ENCODE measurements at regions not wholly inside any gene's neighbourhood (a gene's known extent, or its start where the extent isn't known, plus 50 kb on each side); places are given as distances from the start of the nearest gene placed in this dataset.
"Not testable (repeated sequence)": the region's sequence is repeated elsewhere in the genome, so short reads cannot be mapped to it uniquely, and the experiment has no call there.

- Histone ChIP-seq H3K4me2 (ENCODE audit: low read length, poor library complexity, severe bottlenecking) (peak overlapping the region; percentile 81), H4K8ac (ENCODE audit: low read length) (no peak overlapping the region), H3K14ac (ENCODE audit: low read length in 2 of 2) (no peak overlapping the region), H3K18ac (ENCODE audit: low read depth in 1 of 2, low read length in 2 of 2) (peak overlapping the region in 1 of 2 experiments; percentile 38), H3K9ac (ENCODE audit: low read length) (peak overlapping the region; percentile 52), H2BK5ac (ENCODE audit: low read depth, low read length, poor library complexity, severe bottlenecking) (no peak overlapping the region), H3K36me3 (ENCODE audit: control insufficient read depth in 1 of 2, insufficient read depth in 2 of 2, low read depth in 1 of 2, low read length in 2 of 2) (no peaks in the 10 kb centered on the region), H3K23ac (ENCODE audit: low read length in 2 of 2) (no peak overlapping the region), H3K4me1 (ENCODE audit: control insufficient read depth, insufficient read depth, low read depth, low read length) (no peaks in the 10 kb centered on the region), H3K27ac (ENCODE audit: low read length, poor library complexity, severe bottlenecking) (peak overlapping the region; percentile 10), H4K91ac (ENCODE audit: low read length) (no peak overlapping the region), H2BK15ac (ENCODE audit: low read depth, poor library complexity, severe bottlenecking) (no peak overlapping the region), H2BK12ac (ENCODE audit: low read length in 2 of 2) (no peak overlapping the region), H2BK120ac (ENCODE audit: low read depth, low read length) (no peak overlapping the region), H3K9me3 (ENCODE audit: control insufficient read depth, low read length) (no peaks in the 10 kb centered on the region), H3K4me3 (ENCODE audit: insufficient read depth in 1 of 2, low read depth in 1 of 2, low read length in 2 of 2) (peak overlapping the region in 1 of 2 experiments; percentile 78), H2AK5ac (ENCODE audit: low read length, severe bottlenecking) (no peak overlapping the region), H3K27me3 (ENCODE audit: control insufficient read depth in 1 of 2, insufficient read depth in 1 of 2, low read length in 2 of 2) (peaks cover 20 to 26% of the 10 kb centered on the region in 2 experiments), H2AFZ (ENCODE audit: low read depth, low read length) (peak overlapping the region; percentile 81), H3K4ac (ENCODE audit: low read depth in 1 of 2, low read length in 2 of 2) (no peak overlapping the region), H3K79me1 (replicated peaks; ENCODE audit: low read length, poor library complexity, severe bottlenecking) (no peaks in the 10 kb centered on the region)
- DNase-seq = no peak
- 1% methylated on average over 7 of the region's 9 CpGs for WGBS
Observed at GRCh38 chr4:82284475-82284857, 89.3 kb downstream of the HNRNPD start.

- no peak overlapping the region for H4K8ac ChIP-seq (ENCODE audit: low read length)
- no peak overlapping the region for H2BK120ac ChIP-seq (ENCODE audit: low read depth, low read length)
- no peak overlapping the region for H3K18ac ChIP-seq (ENCODE audit: low read depth in 1 of 2, low read length in 2 of 2)
- no peak overlapping the region for H2BK12ac ChIP-seq (ENCODE audit: low read length in 2 of 2)
- H3K9ac ChIP-seq (ENCODE audit: low read length) = no peak overlapping the region
- no peak overlapping the region for H2BK5ac ChIP-seq (ENCODE audit: low read depth, low read length, poor library complexity, severe bottlenecking)
- H3K27ac ChIP-seq (ENCODE audit: low read length, poor library complexity, severe bottlenecking) = no peak overlapping the region
- H3K4ac ChIP-seq (ENCODE audit: low read depth in 1 of 2, low read length in 2 of 2) = no peak overlapping the region
- H2AK5ac ChIP-seq (ENCODE audit: low read length, severe bottlenecking) = no peak overlapping the region
- H3K14ac ChIP-seq (ENCODE audit: low read length in 2 of 2) = no peak overlapping the region
- WGBS = 75% methylated on average over 1 of the region's 2 CpGs
- DNase-seq = no peak
- no peak overlapping the region for H2AFZ ChIP-seq (ENCODE audit: low read depth, low read length)
- H3K27me3 ChIP-seq (ENCODE audit: control insufficient read depth in 1 of 2, insufficient read depth in 1 of 2, low read length in 2 of 2) = peaks cover 13 to 26% of the 10 kb centered on the region in 2 experiments
- H4K91ac ChIP-seq (ENCODE audit: low read length) = no peak overlapping the region
- no peaks in the 10 kb centered on the region for H3K36me3 ChIP-seq (ENCODE audit: control insufficient read depth in 1 of 2, insufficient read depth in 2 of 2, low read depth in 1 of 2, low read length in 2 of 2)
- no peak overlapping the region for H3K23ac ChIP-seq (ENCODE audit: low read length in 2 of 2)
- no peaks in the 10 kb centered on the region for H3K4me1 ChIP-seq (ENCODE audit: control insufficient read depth, insufficient read depth, low read depth, low read length)
- no peaks in the 10 kb centered on the region for H3K79me1 ChIP-seq (replicated peaks; ENCODE audit: low read length, poor library complexity, severe bottlenecking)
- H3K4me3 ChIP-seq (ENCODE audit: insufficient read depth in 1 of 2, low read depth in 1 of 2, low read length in 2 of 2) = no peak overlapping the region
- H3K4me2 ChIP-seq (ENCODE audit: low read length, poor library complexity, severe bottlenecking) = no peak overlapping the region
- no peak overlapping the region for H2BK15ac ChIP-seq (ENCODE audit: low read depth, poor library complexity, severe bottlenecking)
- no peaks in the 10 kb centered on the region for H3K9me3 ChIP-seq (ENCODE audit: control insufficient read depth, low read length)
Observed at GRCh38 chr4:82282875-82283274, 90.9 kb downstream of the HNRNPD start.

- H2AK5ac ChIP-seq (ENCODE audit: low read length, severe bottlenecking); H3K9me3 ChIP-seq (ENCODE audit: control insufficient read depth, low read length); H2AFZ ChIP-seq (ENCODE audit: low read depth, low read length); H2BK15ac ChIP-seq (ENCODE audit: low read depth, poor library complexity, severe bottlenecking); H3K4ac ChIP-seq (ENCODE audit: low read depth in 1 of 2, low read length in 2 of 2); H2BK5ac ChIP-seq (ENCODE audit: low read depth, low read length, poor library complexity, severe bottlenecking); H3K4me1 ChIP-seq (ENCODE audit: control insufficient read depth, insufficient read depth, low read depth, low read length); H3K79me1 ChIP-seq (replicated peaks; ENCODE audit: low read length, poor library complexity, severe bottlenecking); H3K27ac ChIP-seq (ENCODE audit: low read length, poor library complexity, severe bottlenecking); H2BK12ac ChIP-seq (ENCODE audit: low read length in 2 of 2); DNase-seq; H3K36me3 ChIP-seq (ENCODE audit: control insufficient read depth in 1 of 2, insufficient read depth in 2 of 2, low read depth in 1 of 2, low read length in 2 of 2); H3K4me3 ChIP-seq (ENCODE audit: insufficient read depth in 1 of 2, low read depth in 1 of 2, low read length in 2 of 2); H3K23ac ChIP-seq (ENCODE audit: low read length in 2 of 2); H3K9ac ChIP-seq (ENCODE audit: low read length); H4K8ac ChIP-seq (ENCODE audit: low read length); H3K14ac ChIP-seq (ENCODE audit: low read length in 2 of 2); H3K18ac ChIP-seq (ENCODE audit: low read depth in 1 of 2, low read length in 2 of 2); H4K91ac ChIP-seq (ENCODE audit: low read length); H3K4me2 ChIP-seq (ENCODE audit: low read length, poor library complexity, severe bottlenecking); H2BK120ac ChIP-seq (ENCODE audit: low read depth, low read length): not testable (repeated sequence)
- peaks cover 9 to 25% of the 10 kb centered on the region in 2 experiments for H3K27me3 ChIP-seq (ENCODE audit: control insufficient read depth in 1 of 2, insufficient read depth in 1 of 2, low read length in 2 of 2)
- 89% methylated on average over 2 of the region's 4 CpGs for WGBS
Observed at GRCh38 chr4:82279550-82279949, 94.2 kb downstream of the HNRNPD start.

GRCh38 chr4:82276332-82276640, 97.5 kb downstream of the HNRNPD start:
- H2BK120ac ChIP-seq (ENCODE audit: low read depth, low read length) = no peak overlapping the region
- H4K8ac ChIP-seq (ENCODE audit: low read length) = no peak overlapping the region
- H3K36me3 ChIP-seq (ENCODE audit: control insufficient read depth in 1 of 2, insufficient read depth in 2 of 2, low read depth in 1 of 2, low read length in 2 of 2) = no peaks in the 10 kb centered on the region
- no peak overlapping the region for H2AK5ac ChIP-seq (ENCODE audit: low read length, severe bottlenecking)
- H3K79me1 ChIP-seq (replicated peaks; ENCODE audit: low read length, poor library complexity, severe bottlenecking) = no peaks in the 10 kb centered on the region
- H3K4me1 ChIP-seq (ENCODE audit: control insufficient read depth, insufficient read depth, low read depth, low read length) = peaks cover 1% of the 10 kb centered on the region
- H2BK5ac ChIP-seq (ENCODE audit: low read depth, low read length, poor library complexity, severe bottlenecking) = no peak overlapping the region
- H3K4me2 ChIP-seq (ENCODE audit: low read length, poor library complexity, severe bottlenecking) = no peak overlapping the region
- H2BK15ac ChIP-seq (ENCODE audit: low read depth, poor library complexity, severe bottlenecking) = no peak overlapping the region
- H2AFZ ChIP-seq (ENCODE audit: low read depth, low read length) = no peak overlapping the region
- H3K23ac ChIP-seq (ENCODE audit: low read length in 2 of 2) = no peak overlapping the region
- no peaks in the 10 kb centered on the region for H3K9me3 ChIP-seq (ENCODE audit: control insufficient read depth, low read length)
- peaks cover 6 to 16% of the 10 kb centered on the region in 2 experiments for H3K27me3 ChIP-seq (ENCODE audit: control insufficient read depth in 1 of 2, insufficient read depth in 1 of 2, low read length in 2 of 2)
- H4K91ac ChIP-seq (ENCODE audit: low read length) = no peak overlapping the region
- DNase-seq = no peak
- no peak overlapping the region for H3K14ac ChIP-seq (ENCODE audit: low read length in 2 of 2)
- no peak overlapping the region for H3K4ac ChIP-seq (ENCODE audit: low read depth in 1 of 2, low read length in 2 of 2)
- no peak overlapping the region for H3K27ac ChIP-seq (ENCODE audit: low read length, poor library complexity, severe bottlenecking)
- H3K9ac ChIP-seq (ENCODE audit: low read length) = no peak overlapping the region
- no peak overlapping the region for H2BK12ac ChIP-seq (ENCODE audit: low read length in 2 of 2)
- 54% methylated on average over 2 of the region's 2 CpGs for WGBS
- H3K18ac ChIP-seq (ENCODE audit: low read depth in 1 of 2, low read length in 2 of 2) = no peak overlapping the region
- no peak overlapping the region for H3K4me3 ChIP-seq (ENCODE audit: insufficient read depth in 1 of 2, low read depth in 1 of 2, low read length in 2 of 2)

Data from mesenchymal stem cell (in vitro differentiated cells and primary cell).